Activated naive CD8-positive, alpha-beta T cell treated with anti-CD3 and anti-CD28 coated beads, Interleukin-2, amount 10 ng/mL, durations not matched to agents 7 days and 5 days (primary cell): ENCODE measurements at regions not wholly inside any gene's neighbourhood (a gene's known extent, or its start where the extent isn't known, plus 50 kb on each side); places are given as distances from the start of the nearest gene placed in this dataset.
"Not testable (repeated sequence)": the region's sequence is repeated elsewhere in the genome, so short reads cannot be mapped to it uniquely, and the experiment has no call there.

ENCODE experiments used
- ATAC-seq: fragments of 150-1000 bp; cut with Tn5 transposase; one replicate; pipeline ENCODE4 v1.10.0; 2021; ENCODE audit warnings: low read depth, moderate library complexity
- POLR2A ChIA-PET: fragments of 350-600 bp; sonication (Branson Sonifier 250); formaldehyde crosslinking; loops from one replicate; lab custom pipeline; 2021; ENCODE audit warnings: antibody characterized with exemption; lab: Charles Lee
- DNase-seq: peaks from one replicate; pipeline ENCODE4 v3.0.0; 2021
- H3K27ac Mint-ChIP-seq: one replicate; pipeline ENCODE4 v1.8.0; 2022; ENCODE audit warnings: mild to moderate bottlenecking, mixed read lengths
- H3K27me3 Mint-ChIP-seq: one replicate; pipeline ENCODE4 v1.8.0; 2022; ENCODE audit warnings: mild to moderate bottlenecking, moderate library complexity, mixed read lengths
- H3K36me3 Mint-ChIP-seq: one replicate; pipeline ENCODE4 v1.8.0; 2021; ENCODE audit warnings: mild to moderate bottlenecking, mixed read lengths
- H3K4me1 Mint-ChIP-seq: one replicate; pipeline ENCODE4 v1.8.0; 2021; ENCODE audit warnings: mixed read lengths
- H3K4me3 Mint-ChIP-seq: one replicate; pipeline ENCODE4 v1.8.0; 2022; ENCODE audit warnings: mild to moderate bottlenecking, moderate library complexity, mixed read lengths
- H3K9me3 Mint-ChIP-seq: one replicate; pipeline ENCODE4 v1.8.0; 2021; ENCODE audit warnings: mixed read lengths

DNA sequence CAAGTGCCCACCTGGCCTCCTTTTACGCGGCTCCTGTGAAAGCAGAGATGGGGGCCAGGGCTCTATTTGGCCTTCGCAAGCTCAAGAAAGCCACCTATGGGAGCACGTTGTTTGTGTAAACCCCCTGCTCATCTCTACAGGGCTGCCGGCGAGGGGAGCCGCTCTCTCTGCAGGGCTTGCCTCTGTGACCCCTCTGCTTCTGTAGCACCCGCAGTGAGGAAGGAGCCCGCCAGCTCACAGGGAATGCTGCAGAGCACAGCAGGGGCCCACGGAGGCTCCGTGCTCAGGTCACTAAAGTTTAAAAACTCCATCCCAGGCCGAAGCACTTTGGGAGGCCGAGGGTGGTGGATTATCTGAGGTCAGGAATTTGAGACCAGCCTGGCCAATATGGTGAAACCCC is 376.8 kb downstream of the IRX2 start:
- Mint-ChIP-seq H3K4me1 (peaks cover 3% of the 10 kb centered on the region), H3K36me3 (no peaks in the 10 kb centered on the region), H3K27me3 (no peaks in the 10 kb centered on the region), H3K27ac (no peak overlapping the region), H3K4me3 (no peak overlapping the region), H3K9me3 (peaks cover 14% of the 10 kb centered on the region)
- DNase-seq = no peak
- POLR2A ChIA-PET = no interaction called here
- ATAC-seq = no peak

DNA sequence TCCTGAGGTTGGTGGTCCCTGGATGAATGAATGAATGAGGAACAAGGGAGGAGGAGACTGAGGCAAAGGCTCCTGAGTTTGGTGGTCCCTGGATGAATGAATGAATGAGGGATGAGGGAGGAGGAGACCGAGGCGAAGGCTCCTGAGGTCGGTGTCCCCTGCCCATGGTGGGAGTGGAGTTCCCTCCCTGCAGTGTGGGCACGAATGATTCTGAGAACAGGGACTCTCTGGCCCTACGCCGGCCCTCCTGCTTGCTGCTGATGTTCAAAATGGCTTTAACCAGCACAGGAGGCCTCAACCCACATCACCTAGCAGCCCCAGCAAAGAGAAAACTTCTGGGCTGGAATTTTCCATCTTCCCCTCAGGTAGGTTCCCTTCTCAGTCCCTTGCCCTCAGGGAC is 377.8 kb downstream of the IRX2 start:
- POLR2A ChIA-PET = no interaction called here
- no peak overlapping the region for H3K4me3 Mint-ChIP-seq

GRCh38 chr5:2371419-2371710 is 380.1 kb downstream of the IRX2 start:
- H3K4me1 Mint-ChIP-seq = peaks cover 3% of the 10 kb centered on the region
- no peaks in the 10 kb centered on the region for H3K27me3 Mint-ChIP-seq
- peaks cover 16% of the 10 kb centered on the region for H3K9me3 Mint-ChIP-seq
- H3K36me3 Mint-ChIP-seq = no peaks in the 10 kb centered on the region
- ATAC-seq (no peak), DNase-seq (no peak)
- H3K4me3 Mint-ChIP-seq = no peak overlapping the region
- POLR2A ChIA-PET = no interaction called here
- H3K27ac Mint-ChIP-seq = no peak overlapping the region

More for the DNA sequence above, 377.8 kb downstream of the IRX2 start:
- ATAC-seq (no peak), DNase-seq (no peak)
- H3K27ac Mint-ChIP-seq = no peak overlapping the region
- H3K4me1 Mint-ChIP-seq = peaks cover 3% of the 10 kb centered on the region
- H3K36me3 Mint-ChIP-seq = no peaks in the 10 kb centered on the region
- H3K9me3 Mint-ChIP-seq = peaks cover 16% of the 10 kb centered on the region
- H3K27me3 Mint-ChIP-seq = no peaks in the 10 kb centered on the region

GRCh38 chr5:2370626-2371418 is 380.7 kb downstream of the IRX2 start:
- ATAC-seq = no peak
- no peak overlapping the region for H3K4me3 Mint-ChIP-seq
- no peak overlapping the region for H3K27ac Mint-ChIP-seq
- POLR2A ChIA-PET = no interaction called here
- no peaks in the 10 kb centered on the region for H3K27me3 Mint-ChIP-seq
- no peaks in the 10 kb centered on the region for H3K36me3 Mint-ChIP-seq
- DNase-seq = no peak
- peaks cover 3% of the 10 kb centered on the region for H3K4me1 Mint-ChIP-seq
- H3K9me3 Mint-ChIP-seq = peaks cover 15% of the 10 kb centered on the region

- Mint-ChIP-seq H3K36me3 (no peaks in the 10 kb centered on the region), H3K4me3 (no peak overlapping the region)
- ATAC-seq = no peak
Observed at GRCh38 chr5:2369178-2369577, 382.3 kb downstream of the IRX2 start.

GRCh38 chr5:2366816-2367215 is 384.7 kb downstream of the IRX2 start:
- no peak overlapping the region for H3K27ac Mint-ChIP-seq
- DNase-seq (no peak), ATAC-seq (no peak)
- no peaks in the 10 kb centered on the region for H3K4me1 Mint-ChIP-seq
- no peaks in the 10 kb centered on the region for H3K36me3 Mint-ChIP-seq
- H3K27me3 Mint-ChIP-seq = no peaks in the 10 kb centered on the region
- POLR2A ChIA-PET = no interaction called here
- H3K9me3 Mint-ChIP-seq = peaks cover 6% of the 10 kb centered on the region
- H3K4me3 Mint-ChIP-seq = no peak overlapping the region

More at GRCh38 chr5:2369178-2369577, 382.3 kb downstream of the IRX2 start:
- no peaks in the 10 kb centered on the region for H3K27me3 Mint-ChIP-seq
- peaks cover 15% of the 10 kb centered on the region for H3K9me3 Mint-ChIP-seq
- POLR2A ChIA-PET = no interaction called here
- no peak for DNase-seq
- H3K27ac Mint-ChIP-seq = no peak overlapping the region
- peaks cover 3% of the 10 kb centered on the region for H3K4me1 Mint-ChIP-seq

DNA sequence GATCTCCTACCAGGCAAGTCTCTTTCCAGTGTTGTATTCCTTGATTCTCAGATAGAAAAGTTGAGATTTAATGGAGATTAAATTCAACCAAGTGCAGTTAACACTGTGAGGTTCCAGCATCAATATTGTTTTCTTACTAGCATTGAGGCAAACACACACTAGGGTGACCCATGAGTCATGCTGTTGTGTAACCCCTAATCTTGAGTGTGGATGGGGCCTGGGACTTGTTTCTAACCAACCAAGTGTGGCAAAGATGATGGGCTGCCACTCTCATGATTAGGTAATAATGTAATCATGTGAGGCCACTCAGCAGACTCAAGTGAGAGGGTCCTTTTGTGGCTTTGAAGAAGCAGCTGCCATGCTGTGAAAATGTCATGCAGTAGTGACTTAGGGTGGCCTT is 394.2 kb downstream of the IRX2 start:
- Mint-ChIP-seq H3K36me3 (no peaks in the 10 kb centered on the region), H3K4me3 (no peak overlapping the region), H3K27me3 (no peaks in the 10 kb centered on the region), H3K9me3 (no peaks in the 10 kb centered on the region), H3K27ac (no peak overlapping the region), H3K4me1 (no peaks in the 10 kb centered on the region)
- ATAC-seq (no peak), DNase-seq (no peak)
- POLR2A ChIA-PET = no interaction called here

DNA sequence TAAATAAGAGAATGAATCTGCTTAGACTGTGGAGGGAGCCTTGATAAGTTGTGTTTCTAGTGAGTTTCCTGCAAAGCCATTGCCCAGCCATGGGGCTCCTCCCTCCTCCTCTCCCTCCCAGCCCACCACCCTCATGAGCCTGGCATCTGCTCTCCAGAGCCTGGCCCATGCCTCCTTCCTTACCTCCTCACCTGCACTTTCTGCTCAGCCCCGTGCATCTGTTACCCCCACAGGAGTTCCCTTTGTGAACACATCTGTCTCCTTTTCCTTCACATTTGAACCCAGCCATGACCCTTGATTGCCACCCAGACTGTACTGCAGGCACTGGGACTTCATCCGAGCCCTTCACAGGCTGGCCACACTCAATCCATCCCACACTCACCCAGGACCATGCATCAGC is 395.6 kb downstream of the IRX2 start:
- DNase-seq (no peak), ATAC-seq (no peak)
- POLR2A ChIA-PET = no interaction called here
- H3K27ac Mint-ChIP-seq = no peak overlapping the region
- no peak overlapping the region for H3K4me3 Mint-ChIP-seq
- H3K9me3 Mint-ChIP-seq = peaks cover 2% of the 10 kb centered on the region
- no peaks in the 10 kb centered on the region for H3K4me1 Mint-ChIP-seq
- H3K36me3 Mint-ChIP-seq = no peaks in the 10 kb centered on the region
- H3K27me3 Mint-ChIP-seq = no peaks in the 10 kb centered on the region

DNA sequence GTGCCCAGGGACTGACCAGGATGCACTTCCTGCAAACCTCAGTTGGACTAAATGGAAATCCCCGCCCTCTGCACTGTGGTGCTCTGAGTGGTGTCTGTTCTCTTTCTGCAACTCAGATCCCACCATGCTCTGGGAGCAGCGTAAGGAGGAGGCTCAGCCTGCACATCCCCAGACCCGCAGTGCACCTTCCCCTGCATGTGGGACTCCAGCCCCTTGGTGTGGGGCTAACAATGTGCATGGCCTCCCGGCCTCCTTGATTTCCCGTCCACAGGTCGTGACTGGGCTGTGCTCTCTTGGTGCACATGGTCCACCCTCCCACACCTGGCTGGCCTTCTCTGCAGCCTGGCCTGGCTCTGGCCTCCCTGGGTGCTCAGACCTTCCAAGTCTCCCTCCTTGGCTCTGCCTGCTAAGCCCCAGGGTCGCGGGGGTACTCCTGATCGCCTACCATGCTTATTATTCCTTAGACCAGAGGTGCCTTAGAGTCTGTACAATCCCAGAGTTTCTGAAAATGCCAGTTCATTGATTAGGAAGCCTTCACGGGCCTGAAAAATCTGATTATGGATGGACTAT is 397.5 kb downstream of the IRX2 start:
- Mint-ChIP-seq H3K36me3 (no peaks in the 10 kb centered on the region), H3K9me3 (peaks cover 5% of the 10 kb centered on the region), H3K27me3 (no peaks in the 10 kb centered on the region), H3K27ac (no peak overlapping the region), H3K4me1 (no peaks in the 10 kb centered on the region), H3K4me3 (no peak overlapping the region)
- DNase-seq (no peak), ATAC-seq (no peak)
- POLR2A ChIA-PET = no interaction called here

GRCh38 chr5:2353211-2353610 is 398.3 kb downstream of the IRX2 start:
- ATAC-seq (no peak), DNase-seq (no peak)
- Mint-ChIP-seq H3K27me3 (no peaks in the 10 kb centered on the region), H3K36me3 (no peaks in the 10 kb centered on the region), H3K4me1 (no peaks in the 10 kb centered on the region), H3K27ac (no peak overlapping the region), H3K9me3 (peaks cover 8% of the 10 kb centered on the region), H3K4me3 (no peak overlapping the region)
- POLR2A ChIA-PET = no interaction called here

DNA sequence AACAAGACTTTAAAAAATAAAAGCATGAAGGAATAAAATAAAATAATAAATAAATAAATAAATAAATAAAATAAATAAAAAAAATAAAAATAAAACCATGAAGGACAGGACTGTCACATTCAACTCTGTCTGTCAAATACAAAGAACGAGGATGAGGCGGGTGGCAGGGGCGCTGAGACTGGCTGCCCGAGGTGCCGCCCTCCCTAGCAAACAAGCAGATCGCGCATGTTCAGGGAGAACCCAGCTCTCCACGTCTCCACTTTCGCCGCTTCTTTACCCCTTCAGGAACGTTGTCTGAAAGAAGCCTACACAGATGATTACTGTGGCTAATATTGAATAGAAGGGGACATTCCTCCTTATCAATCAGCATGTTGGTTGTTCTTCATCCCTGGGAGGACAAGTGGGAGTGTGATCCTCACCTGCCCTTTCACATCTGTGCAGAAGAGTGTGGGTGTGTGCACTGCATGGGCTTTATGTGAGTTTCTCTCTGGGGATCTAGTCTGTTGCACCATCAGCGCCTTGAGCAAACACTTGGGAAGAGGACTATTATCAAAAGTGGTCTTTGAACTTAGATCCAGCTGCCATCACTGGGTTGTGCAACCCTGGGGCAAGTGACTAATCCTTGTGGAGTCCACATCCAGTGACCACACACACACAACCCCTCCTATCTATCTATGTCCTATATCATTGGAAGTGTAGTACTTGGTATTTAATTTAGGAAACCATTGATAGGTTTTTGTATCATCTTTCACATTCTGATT is 399.2 kb downstream of the IRX2 start:
- Mint-ChIP-seq H3K36me3 (no peaks in the 10 kb centered on the region), H3K4me1 (no peaks in the 10 kb centered on the region), H3K9me3 (peaks cover 8% of the 10 kb centered on the region), H3K27me3 (no peaks in the 10 kb centered on the region), H3K4me3 (no peak overlapping the region), H3K27ac (no peak overlapping the region)
- ATAC-seq (no peak), DNase-seq (no peak)
- POLR2A ChIA-PET = no interaction called here

DNA sequence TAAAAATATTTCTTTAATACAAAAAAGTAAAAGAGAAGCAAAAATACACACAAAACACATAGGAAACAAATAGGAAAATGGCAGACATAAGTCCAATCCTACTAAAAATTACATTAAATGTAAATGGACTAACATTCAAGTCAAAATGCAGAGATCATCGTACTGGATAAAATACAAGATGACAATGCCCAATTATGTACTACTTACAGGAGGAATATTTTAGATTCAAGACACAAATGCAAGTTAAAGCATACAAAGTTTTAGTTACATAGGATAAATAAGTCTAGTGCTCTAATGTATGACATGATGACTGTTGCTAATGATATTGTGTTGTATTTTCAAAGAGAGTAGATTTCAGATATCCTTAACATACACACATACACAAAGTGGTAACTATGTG is 401.7 kb downstream of the IRX2 start:
- H3K4me1 Mint-ChIP-seq, H3K27me3 Mint-ChIP-seq, H3K4me3 Mint-ChIP-seq, POLR2A ChIA-PET, DNase-seq, H3K9me3 Mint-ChIP-seq, H3K36me3 Mint-ChIP-seq, ATAC-seq, H3K27ac Mint-ChIP-seq: not testable (repeated sequence)

DNA sequence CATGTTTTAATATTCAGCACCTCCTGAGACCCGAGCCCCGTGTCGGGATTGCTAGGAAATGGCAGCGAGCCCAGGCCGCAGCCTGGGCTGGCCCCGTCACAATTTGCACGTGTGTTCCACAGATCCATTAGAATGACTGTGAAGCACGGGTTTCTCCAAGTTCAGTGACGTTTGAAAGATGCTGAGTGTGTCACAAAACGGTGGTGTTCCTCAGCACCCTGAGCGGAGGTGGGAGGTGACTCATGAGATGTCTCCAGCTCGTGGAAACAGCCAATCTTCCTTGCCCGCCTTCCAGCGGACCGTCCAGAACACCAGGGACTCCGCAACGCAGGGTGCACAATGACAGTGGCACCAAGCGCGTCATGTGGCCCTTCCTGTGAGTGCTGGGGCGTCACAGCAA is 412.8 kb downstream of the IRX2 start:
- POLR2A ChIA-PET = no interaction called here
- Mint-ChIP-seq H3K27me3 (peaks cover 3% of the 10 kb centered on the region), H3K27ac (no peak overlapping the region), H3K4me3 (no peak overlapping the region), H3K4me1 (no peaks in the 10 kb centered on the region), H3K9me3 (no peaks in the 10 kb centered on the region), H3K36me3 (no peaks in the 10 kb centered on the region)
- DNase-seq (no peak), ATAC-seq (no peak)
